ENCODE measurements at regions not wholly inside any gene's neighbourhood (a gene's known extent, or its start where the extent isn't known, plus 50 kb on each side); places are given as distances from the start of the nearest gene placed in this dataset.

GRCh38 chr4:14716691-14717090 is 285.6 kb upstream of the CPEB2 start:
- Mint-ChIP-seq H3K9me3 (ENCODE audit: unreplicated experiment) (no peaks in the 10 kb centered on the region), H3K4me1 (ENCODE audit: low read depth, unreplicated experiment) (peaks cover 6% of the 10 kb centered on the region), H3K27ac (ENCODE audit: unreplicated experiment) (peak overlapping the region; percentile 87), H3K36me3 (ENCODE audit: unreplicated experiment) (peaks cover 11% of the 10 kb centered on the region), H3K27me3 (ENCODE audit: unreplicated experiment) (peaks cover 4% of the 10 kb centered on the region), H3K4me3 (ENCODE audit: unreplicated experiment) (no peak overlapping the region)
- no peak for TF ChIP-seq CTCF (IDR thresholded peaks at IDR 0.05; ENCODE audit: partially characterized antibody, unreplicated experiment)
- no peak for DNase-seq

GRCh38 chr4:14719053-14719452 is 283.2 kb upstream of the CPEB2 start:
- Mint-ChIP-seq H3K9me3 (ENCODE audit: unreplicated experiment) (no peaks in the 10 kb centered on the region), H3K27me3 (ENCODE audit: unreplicated experiment) (peaks cover 2% of the 10 kb centered on the region), H3K27ac (ENCODE audit: unreplicated experiment) (no peak overlapping the region), H3K36me3 (ENCODE audit: unreplicated experiment) (peaks cover 12% of the 10 kb centered on the region), H3K4me1 (ENCODE audit: low read depth, unreplicated experiment) (peaks cover 6% of the 10 kb centered on the region), H3K4me3 (ENCODE audit: unreplicated experiment) (no peak overlapping the region)
- DNase-seq = no peak
- no peak for TF ChIP-seq CTCF (IDR thresholded peaks at IDR 0.05; ENCODE audit: partially characterized antibody, unreplicated experiment)

GRCh38 chr4:14726441-14726840 is 275.8 kb upstream of the CPEB2 start:
- no peak for TF ChIP-seq CTCF (IDR thresholded peaks at IDR 0.05; ENCODE audit: partially characterized antibody, unreplicated experiment)
- no peak for DNase-seq
- H3K4me3 Mint-ChIP-seq (ENCODE audit: unreplicated experiment) = no peak overlapping the region

GRCh38 chr4:14726877-14727361 is 275.4 kb upstream of the CPEB2 start:
- no peaks in the 10 kb centered on the region for H3K27me3 Mint-ChIP-seq (ENCODE audit: unreplicated experiment)
- H3K9me3 Mint-ChIP-seq (ENCODE audit: unreplicated experiment) = no peaks in the 10 kb centered on the region
- H3K4me3 Mint-ChIP-seq (ENCODE audit: unreplicated experiment) = no peak overlapping the region
- H3K27ac Mint-ChIP-seq (ENCODE audit: unreplicated experiment) = no peak overlapping the region
- no peak for TF ChIP-seq CTCF (IDR thresholded peaks at IDR 0.05; ENCODE audit: partially characterized antibody, unreplicated experiment)
- H3K4me1 Mint-ChIP-seq (ENCODE audit: low read depth, unreplicated experiment) = no peaks in the 10 kb centered on the region
- no peak for DNase-seq
- H3K36me3 Mint-ChIP-seq (ENCODE audit: unreplicated experiment) = no peaks in the 10 kb centered on the region

More at GRCh38 chr4:14726441-14726840, 275.8 kb upstream of the CPEB2 start:
- H3K4me1 Mint-ChIP-seq (ENCODE audit: low read depth, unreplicated experiment) = no peaks in the 10 kb centered on the region
- no peaks in the 10 kb centered on the region for H3K9me3 Mint-ChIP-seq (ENCODE audit: unreplicated experiment)
- H3K27ac Mint-ChIP-seq (ENCODE audit: unreplicated experiment) = no peak overlapping the region
- H3K36me3 Mint-ChIP-seq (ENCODE audit: unreplicated experiment) = peaks cover 3% of the 10 kb centered on the region
- no peaks in the 10 kb centered on the region for H3K27me3 Mint-ChIP-seq (ENCODE audit: unreplicated experiment)

GRCh38 chr4:14729282-14730000 is 272.8 kb upstream of the CPEB2 start:
- no peak overlapping the region for H3K27ac Mint-ChIP-seq (ENCODE audit: unreplicated experiment)
- no peak overlapping the region for H3K4me3 Mint-ChIP-seq (ENCODE audit: unreplicated experiment)
- no peak for DNase-seq
- peaks cover 2% of the 10 kb centered on the region for H3K9me3 Mint-ChIP-seq (ENCODE audit: unreplicated experiment)
- TF ChIP-seq CTCF (IDR thresholded peaks at IDR 0.05; ENCODE audit: partially characterized antibody, unreplicated experiment) = no peak
- no peaks in the 10 kb centered on the region for H3K27me3 Mint-ChIP-seq (ENCODE audit: unreplicated experiment)
- no peaks in the 10 kb centered on the region for H3K36me3 Mint-ChIP-seq (ENCODE audit: unreplicated experiment)
- no peaks in the 10 kb centered on the region for H3K4me1 Mint-ChIP-seq (ENCODE audit: low read depth, unreplicated experiment)

Measured in glutamatergic neuron (in vitro differentiated cells).